HCT116 (cell line): ENCODE measurements at regions not wholly inside any gene's neighbourhood (a gene's known extent, or its start where the extent isn't known, plus 50 kb on each side); places are given as distances from the start of the nearest gene placed in this dataset.
A peak's percentile ranks its signal among the peaks of the same experiment; 100 is the strongest.

Experiments
- ATAC-seq: fragments of 200-7000 bp; cut with Tn5 transposase; 2 replicates; pipeline ENCODE4 v1.9.1; 2020; ENCODE audit warnings: mild to moderate bottlenecking, moderate library complexity
- BruUV-seq: library from RNA; stranded (reverse); fragments of 400-500 nt; replicated peaks from 2 replicates; lab custom pipeline; 2021; lab: Mats Ljungman, UMichigan
- CTCF ChIA-PET: fragments of 300-600 bp; sonication (Branson Sonifier 250); formaldehyde crosslinking; loops from one replicate; lab custom pipeline; 2021; ENCODE audit warnings: antibody characterized with exemption; lab: Charles Lee
- POLR2A ChIA-PET: fragments of 300-600, 350-600 bp; sonication (Branson Sonifier 250); formaldehyde crosslinking; loops from one replicate; lab custom pipeline; 2021; ENCODE audit warnings: antibody characterized with exemption; lab: Charles Lee
- RAD21 ChIA-PET, 2 experiments: fragments of 300-600 bp; sonication (Branson Sonifier 250); formaldehyde crosslinking; loops; one replicate each; lab custom pipeline; 2023; ENCODE audit warnings: low total read pairs in 2 of 2; ENCODE audit not compliant: uncharacterized antibody in 2 of 2, unreplicated experiment in 2 of 2, low non-redundant PET in 1 of 2; lab: Charles Lee
- DNase-seq: peaks from one replicate; pipeline ENCODE4 v3.0.0-alpha.2; 2010; ENCODE audit warnings: low read depth, low spot score
- H2AFZ ChIP-seq: fragments of 200-600 bp; shearing (Covaris generic), sonication (generic); 2 replicates; pipeline ENCODE4 v1.6.1; 2017; ENCODE audit warnings: low read depth, mixed run types, mixed read lengths, antibody characterized with exemption, low read length; ENCODE audit not compliant: poor library complexity, severe bottlenecking
- H3K27ac ChIP-seq: 2 replicates; pipeline ENCODE4 v1.5.1; 2012; ENCODE audit warnings: low read depth, low read length
- H3K27me3 ChIP-seq: fragments of 200-600 bp; sonication (generic); 2 replicates; pipeline ENCODE4 v1.6.1; 2016; ENCODE audit warnings: mixed run types, low read length, mixed read lengths; ENCODE audit not compliant: insufficient read depth
- H3K36me3 ChIP-seq, 2 experiments: fragments of 200-500 bp in 1 of 2; fragments of 200-600 bp in 1 of 2; sonication (Bioruptor generic) in 1 of 2; sonication (generic) in 1 of 2; 2 replicates each; pipeline versions ENCODE4 v1.5.1 to v1.6.1; 2014 to 2016; ENCODE audit warnings: low read length in 2 of 2, inconsistent platforms in 1 of 2, mixed read lengths in 1 of 2, mixed run types in 1 of 2; ENCODE audit not compliant: insufficient read depth in 2 of 2, control insufficient read depth in 1 of 2
- H3K4me1 ChIP-seq, 2 experiments: fragments of 200-600 bp in 1 of 2; sonication (generic) in 1 of 2; 2 replicates each; pipeline versions ENCODE4 v1.5.1 to v1.6.1; 2012 to 2017; ENCODE audit warnings: low read length in 2 of 2, inconsistent platforms in 1 of 2, mild to moderate bottlenecking in 1 of 2, mixed read lengths in 1 of 2, mixed run types in 1 of 2, moderate library complexity in 1 of 2; ENCODE audit not compliant: insufficient read depth in 2 of 2, control insufficient read depth in 1 of 2
- H3K4me2 ChIP-seq: fragments of 200-600 bp; sonication (generic); 2 replicates; pipeline ENCODE4 v1.6.1; 2017; ENCODE audit warnings: mixed run types, low read length, mixed read lengths
- H3K4me3 ChIP-seq, 2 experiments: fragments of 200-600 bp in 1 of 2; sonication (generic) in 1 of 2; replicated peaks in 1 of 2; 2 replicates each; pipeline ENCODE4 v1.5.1; 2011 to 2016; ENCODE audit warnings: low read length in 2 of 2, control low read depth in 1 of 2, low read depth in 1 of 2, mild to moderate bottlenecking in 1 of 2, mixed read lengths in 1 of 2, mixed run types in 1 of 2
- H3K79me2 ChIP-seq: fragments of 200-600 bp; sonication (generic); 2 replicates; pipeline ENCODE4 v1.6.1; 2017; ENCODE audit warnings: mild to moderate bottlenecking, mixed run types, low read length, moderate library complexity, mixed read lengths; ENCODE audit not compliant: insufficient read depth
- H3K9ac ChIP-seq: fragments of 200-600 bp; sonication (generic); 2 replicates; pipeline ENCODE4 v1.6.1; 2016; ENCODE audit warnings: low read length, mixed read lengths
- H3K9me2 ChIP-seq: fragments of 200-600 bp; sonication (generic), shearing (Covaris generic); 2 replicates; pipeline ENCODE4 v1.6.1; 2017; ENCODE audit warnings: mixed run types, mild to moderate bottlenecking, moderate library complexity; ENCODE audit not compliant: insufficient read depth
- H3K9me3 ChIP-seq, 2 experiments: fragments of 200-500 bp in 1 of 2; fragments of 200-600 bp in 1 of 2; sonication (Bioruptor generic) in 1 of 2; sonication (generic) in 1 of 2; 2 replicates each; pipeline ENCODE4 v1.6.1; 2014 to 2017; ENCODE audit warnings: low read length in 2 of 2, mixed read lengths in 2 of 2, inconsistent platforms in 1 of 2, low read depth in 1 of 2, mild to moderate bottlenecking in 1 of 2, mixed run types in 1 of 2, moderate library complexity in 1 of 2; ENCODE audit not compliant: control insufficient read depth in 1 of 2, insufficient read depth in 1 of 2
- H4K20me1 ChIP-seq: fragments of 200-600 bp; sonication (generic), shearing (Covaris generic); 2 replicates; pipeline ENCODE4 v1.6.1; 2017; ENCODE audit warnings: mixed run types, mild to moderate bottlenecking, moderate library complexity; ENCODE audit not compliant: insufficient read depth
- CBX3 ChIP-seq: IDR thresholded peaks from 2 replicates; pipeline ENCODE4 v1.6.1; 2012; ENCODE audit warnings: low read depth
- CTCF ChIP-seq, 3 experiments: fragments of 200-600 bp in 1 of 3; sonication (generic) in 1 of 3; IDR thresholded peaks in 2 of 3; conservative IDR thresholded peaks in 1 of 3; 2 replicates each; pipeline ENCODE4 v1.5.1; 2012 to 2017; ENCODE audit warnings: low read depth in 2 of 3, low read length in 2 of 3, antibody characterized with exemption in 1 of 3, borderline replicate concordance in 1 of 3, control low read depth in 1 of 3, mild to moderate bottlenecking in 1 of 3, mixed read lengths in 1 of 3, mixed run types in 1 of 3, moderate library complexity in 1 of 3; ENCODE audit not compliant: insufficient read depth in 1 of 3
- EGR1 ChIP-seq: IDR thresholded peaks from 2 replicates; pipeline ENCODE4 v1.6.1; 2012; ENCODE audit warnings: low read depth
- MAX ChIP-seq: IDR thresholded peaks from 2 replicates; pipeline ENCODE4 v1.6.1; 2012
- POLR2A ChIP-seq: IDR thresholded peaks from 2 replicates; pipeline ENCODE4 v1.7.0; 2011; ENCODE audit warnings: borderline replicate concordance; ENCODE audit not compliant: insufficient read depth, insufficient read length; ENCODE audit errors: extremely low read depth
- POLR2AphosphoS5 ChIP-seq: IDR thresholded peaks from 2 replicates; pipeline ENCODE4 v1.6.1; 2011; ENCODE audit warnings: mild to moderate bottlenecking, low read depth, low read length, moderate library complexity
- RAD21 ChIP-seq: IDR thresholded peaks from 2 replicates; pipeline ENCODE4 v1.6.1; 2012; ENCODE audit warnings: low read depth, mild to moderate bottlenecking
- SRF ChIP-seq: IDR thresholded peaks from 2 replicates; pipeline ENCODE4 v1.6.1; 2012; ENCODE audit warnings: low read depth
- TCF7L2 ChIP-seq: IDR thresholded peaks from 2 replicates; pipeline ENCODE4 v1.7.0; 2011; ENCODE audit warnings: borderline replicate concordance, inconsistent platforms; ENCODE audit not compliant: insufficient read depth, insufficient read length; ENCODE audit errors: extremely low read depth
- ZBTB33 ChIP-seq: IDR thresholded peaks from 2 replicates; pipeline ENCODE4 v1.6.1; 2011; ENCODE audit warnings: mild to moderate bottlenecking, low read length, moderate library complexity; ENCODE audit not compliant: insufficient replicate concordance; ENCODE audit errors: extremely low read depth
- ZNF274 ChIP-seq: fragments of 200-500 bp; sonication (Bioruptor generic); IDR thresholded peaks from 2 replicates; pipeline ENCODE4 v1.6.1; 2014; ENCODE audit warnings: mild to moderate bottlenecking, low read depth, low read length, inconsistent platforms
- intact Hi-C: fragments of 100-400 bp; cut with micrococcal nuclease; formaldehyde crosslinking; loops from 2 replicates; pipeline ENCODE4 v1.10.0; 2022

- Histone ChIP-seq H4K20me1 (no peaks in the 10 kb centered on the region), H3K27ac (no peak overlapping the region), H3K79me2 (no peaks in the 10 kb centered on the region), H3K9ac (no peak overlapping the region), H3K9me3 (no peaks in the 10 kb centered on the region), H3K27me3 (no peaks in the 10 kb centered on the region), H3K4me3 (no peak overlapping the region), H2AFZ (no peak overlapping the region), H3K4me1 (no peaks in the 10 kb centered on the region), H3K4me2 (no peak overlapping the region), H3K36me3 (no peaks in the 10 kb centered on the region), H3K9me2 (no peaks in the 10 kb centered on the region)
- no TSS peak for BruUV-seq
- intact Hi-C loops: no loop called here
- peak in 2 of 3 experiments; percentile 68 to 73; a peak in 4 of 6 replicates for TF ChIP-seq CTCF (IDR thresholded peaks at IDR 0.05 in 2 of 3, conservative IDR thresholded peaks at IDR 0.05 in 1 of 3; ENCODE audit: borderline replicate concordance in 1 of 3, insufficient read depth in 1 of 3, low read depth in 2 of 3, low read length in 2 of 3)
- TF ChIP-seq ZBTB33: no peak
- TF ChIP-seq RAD21: 0 out of 2 replicates have a peak, but pooled peaks have one; percentile 29
- ATAC-seq: no peak
- ChIA-PET POLR2A (no interaction called here), RAD21 (no interaction called here), CTCF (no interaction called here)
- DNase-seq: no peak
These were observed 484.6 kb downstream of the AACS start for GRCh38 chr12:125549836-125550235.

- Histone ChIP-seq H3K4me3 (no peak overlapping the region), H4K20me1 (no peaks in the 10 kb centered on the region)
- no peak for TF ChIP-seq ZNF274
- no peak for TF ChIP-seq SRF
- TF ChIP-seq RAD21: no peak
- no peak for TF ChIP-seq EGR1
- no peak for TF ChIP-seq POLR2AphosphoS5
- TF ChIP-seq MAX: no peak
- TF ChIP-seq POLR2A: no peak
- no peak for TF ChIP-seq TCF7L2
- no peak for TF ChIP-seq CBX3
These were observed 487.1 kb downstream of the AACS start for GRCh38 chr12:125552295-125552694.

More at GRCh38 chr12:125552295-125552694, 487.1 kb downstream of the AACS start:
- H3K36me3 ChIP-seq: no peaks in the 10 kb centered on the region
- H3K4me2 ChIP-seq: no peak overlapping the region
- ChIA-PET POLR2A (no interaction called here), CTCF (no interaction called here), RAD21 (no interaction called here)
- H3K9ac ChIP-seq: no peak overlapping the region
- no peaks in the 10 kb centered on the region for H3K79me2 ChIP-seq
- H3K9me2 ChIP-seq: no peaks in the 10 kb centered on the region
- H3K27ac ChIP-seq: no peak overlapping the region
- no peaks in the 10 kb centered on the region for H3K27me3 ChIP-seq
- no peak for ATAC-seq
- no peaks in the 10 kb centered on the region for H3K9me3 ChIP-seq
- no TSS peak for BruUV-seq
- no peak for DNase-seq
- no peak overlapping the region for H2AFZ ChIP-seq
- H3K4me1 ChIP-seq: no peaks in the 10 kb centered on the region
- intact Hi-C loops: no loop called here
